OCI-LY1 (cell line): ENCODE measurements at regions not wholly inside any gene's neighbourhood (a gene's known extent, or its start where the extent isn't known, plus 50 kb on each side); places are given as distances from the start of the nearest gene placed in this dataset.

Experiments
- EZH2 ChIP-seq: fragments of 200-600 bp; sonication (generic), shearing (Covaris generic); IDR thresholded peaks from 2 replicates; pipeline ENCODE4 v1.8.0; 2017; ENCODE audit warnings: borderline replicate concordance, mixed run types, mild to moderate bottlenecking, antibody characterized with exemption, low read length, moderate library complexity, mixed read lengths
- TF ChIP-seq, protein P1 (sequence below): fragments of 200-600 bp; sonication (generic), shearing (Covaris generic); IDR thresholded peaks from 2 replicates; pipeline ENCODE4 v1.5.1; 2017; ENCODE audit warnings: mild to moderate bottlenecking, antibody characterized with exemption, low read length, moderate library complexity, mixed read lengths

DNA sequence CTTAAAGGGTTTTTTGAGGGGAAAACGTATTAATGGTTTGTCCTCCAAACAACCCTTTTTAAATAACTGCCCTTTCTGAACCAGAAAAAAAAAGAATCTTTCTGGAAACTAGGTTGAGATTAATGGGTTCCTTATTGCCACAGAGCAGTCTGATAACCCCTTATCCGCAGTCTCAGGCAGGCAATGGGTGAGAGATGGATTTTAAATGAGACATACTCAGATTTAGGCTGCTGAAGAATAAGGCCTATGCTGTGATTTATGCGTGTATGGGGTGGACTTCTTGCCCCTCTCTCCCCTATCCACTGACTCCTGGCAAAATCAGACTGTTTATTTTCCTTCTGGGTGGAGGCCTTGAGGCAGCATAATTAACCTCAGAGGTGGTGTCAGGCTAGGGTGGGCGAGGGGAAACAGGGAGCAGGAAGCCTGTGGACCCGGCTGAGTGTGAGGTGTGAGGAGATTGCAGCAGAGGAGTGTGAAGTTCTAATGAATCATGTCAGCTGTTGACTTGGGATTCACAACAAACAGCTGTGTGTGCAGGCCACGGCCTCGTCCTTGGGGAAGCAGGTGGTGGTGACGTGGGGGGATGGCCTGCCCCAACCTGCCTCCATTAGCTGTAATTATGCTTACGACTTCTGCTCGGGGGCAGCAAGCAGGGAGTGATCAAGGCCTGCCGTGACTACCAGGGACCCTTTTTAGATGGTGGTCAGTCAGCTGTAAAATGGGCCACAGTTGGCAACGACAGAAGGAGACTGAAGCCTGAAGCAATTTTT, 196.4 kb downstream of the SEMA6A start:
- TF ChIP-seq, protein P1, sequence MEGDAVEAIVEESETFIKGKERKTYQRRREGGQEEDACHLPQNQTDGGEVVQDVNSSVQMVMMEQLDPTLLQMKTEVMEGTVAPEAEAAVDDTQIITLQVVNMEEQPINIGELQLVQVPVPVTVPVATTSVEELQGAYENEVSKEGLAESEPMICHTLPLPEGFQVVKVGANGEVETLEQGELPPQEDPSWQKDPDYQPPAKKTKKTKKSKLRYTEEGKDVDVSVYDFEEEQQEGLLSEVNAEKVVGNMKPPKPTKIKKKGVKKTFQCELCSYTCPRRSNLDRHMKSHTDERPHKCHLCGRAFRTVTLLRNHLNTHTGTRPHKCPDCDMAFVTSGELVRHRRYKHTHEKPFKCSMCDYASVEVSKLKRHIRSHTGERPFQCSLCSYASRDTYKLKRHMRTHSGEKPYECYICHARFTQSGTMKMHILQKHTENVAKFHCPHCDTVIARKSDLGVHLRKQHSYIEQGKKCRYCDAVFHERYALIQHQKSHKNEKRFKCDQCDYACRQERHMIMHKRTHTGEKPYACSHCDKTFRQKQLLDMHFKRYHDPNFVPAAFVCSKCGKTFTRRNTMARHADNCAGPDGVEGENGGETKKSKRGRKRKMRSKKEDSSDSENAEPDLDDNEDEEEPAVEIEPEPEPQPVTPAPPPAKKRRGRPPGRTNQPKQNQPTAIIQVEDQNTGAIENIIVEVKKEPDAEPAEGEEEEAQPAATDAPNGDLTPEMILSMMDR = no peak
- TF ChIP-seq EZH2 = no peak
